Inferior parietal cortex (tissue), 1 donor: ENCODE measurements at regions not wholly inside any gene's neighbourhood (a gene's known extent, or its start where the extent isn't known, plus 50 kb on each side); places are given as distances from the start of the nearest gene placed in this dataset.
"Not testable (repeated sequence)": the region's sequence is repeated elsewhere in the genome, so short reads cannot be mapped to it uniquely, and the experiment has no call there.

Experiments
- DNase-seq: peaks from one replicate; pipeline ENCODE4 v3.0.0-alpha.2; 2016; ENCODE audit errors: extremely low spot score

GRCh38 chr1:214983126-214983869 lies 99.2 kb upstream of the KCNK2 start:
- no peak for DNase-seq

GRCh38 chr1:214989341-214989740 lies 93.2 kb upstream of the KCNK2 start:
- DNase-seq = no peak

- no peak for DNase-seq
Measured at GRCh38 chr1:214990619-214991018, 91.9 kb upstream of the KCNK2 start.

- DNase-seq = no peak
Measured at GRCh38 chr1:214991691-214992315, 90.7 kb upstream of the KCNK2 start.

- no peak for DNase-seq
Measured at GRCh38 chr1:214993419-214993818, 89.1 kb upstream of the KCNK2 start.

- DNase-seq = no peak
Measured at GRCh38 chr1:214997685-214998084, 84.9 kb upstream of the KCNK2 start.

GRCh38 chr1:215001419-215002021 lies 81.0 kb upstream of the KCNK2 start:
- DNase-seq = no peak

- no peak for DNase-seq
Measured at GRCh38 chr1:215002471-215002870, 80.1 kb upstream of the KCNK2 start.

GRCh38 chr1:215003686-215004085 lies 78.9 kb upstream of the KCNK2 start:
- no peak for DNase-seq

- DNase-seq = no peak
Measured at GRCh38 chr1:215004121-215004827, 78.3 kb upstream of the KCNK2 start.

GRCh38 chr1:215005078-215005477 lies 77.5 kb upstream of the KCNK2 start:
- DNase-seq = no peak

GRCh38 chr1:215005656-215006345 lies 76.7 kb upstream of the KCNK2 start:
- DNase-seq = no peak

GRCh38 chr1:215007880-215008279 lies 74.7 kb upstream of the KCNK2 start:
- DNase-seq = no peak

- DNase-seq = no peak
Measured at GRCh38 chr1:215018555-215018954, 64.0 kb upstream of the KCNK2 start.

- no peak for DNase-seq
Measured at GRCh38 chr1:215022204-215022603, 60.3 kb upstream of the KCNK2 start.

GRCh38 chr1:215022741-215023141 lies 59.8 kb upstream of the KCNK2 start:
- no peak for DNase-seq

GRCh38 chr1:215023155-215023832 lies 59.2 kb upstream of the KCNK2 start:
- DNase-seq = no peak

- no peak for DNase-seq
Measured at GRCh38 chr1:215028954-215029353, 53.6 kb upstream of the KCNK2 start.

- not testable (repeated sequence) for DNase-seq
Measured at GRCh38 chr1:215030581-215030980, 52.0 kb upstream of the KCNK2 start.

- DNase-seq = no peak
Measured at GRCh38 chr1:215031392-215031791, 51.1 kb upstream of the KCNK2 start.
